ENCODE measurements at regions not wholly inside any gene's neighbourhood (a gene's known extent, or its start where the extent isn't known, plus 50 kb on each side); places are given as distances from the start of the nearest gene placed in this dataset.

DNA sequence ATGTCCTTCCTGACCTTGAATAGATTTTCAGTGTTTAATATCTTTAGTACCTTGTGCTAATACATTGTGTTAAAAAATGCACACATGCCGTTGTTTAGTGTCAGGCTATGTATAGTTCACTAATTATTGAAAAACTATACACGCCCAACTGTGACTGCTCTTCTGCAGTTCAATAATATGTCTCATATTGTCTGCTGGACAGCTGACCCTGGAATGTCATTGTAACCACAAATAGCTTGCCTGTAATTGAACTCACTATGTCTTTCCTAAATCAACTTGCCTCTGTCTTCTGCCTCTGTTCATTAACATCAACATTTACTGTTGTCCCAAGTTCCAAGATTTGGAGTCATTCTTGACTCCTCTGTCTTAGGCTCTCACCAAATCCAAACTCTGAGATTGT, 114.5 kb downstream of the TMA16 start:
- no peak for DNase-seq
- Histone ChIP-seq H3F3A (ENCODE audit: insufficient read depth, low read length) (no peaks in the 10 kb centered on the region), H3K9ac (ENCODE audit: low read length) (no peak overlapping the region), H3K4me3 (ENCODE audit: low read length) (no peak overlapping the region), H3K9me2 (replicated peaks; ENCODE audit: insufficient read depth, low read length) (no peaks in the 10 kb centered on the region), H3K79me2 (ENCODE audit: low read length) (no peaks in the 10 kb centered on the region), H3K9me3 (replicated peaks; ENCODE audit: insufficient read depth, low read length) (no peaks in the 10 kb centered on the region), H2AFZ (ENCODE audit: low read length) (no peak overlapping the region), H3K27me3 (replicated peaks; ENCODE audit: insufficient read depth, low read length) (no peaks in the 10 kb centered on the region), H3K4me1 (ENCODE audit: low read length) (no peaks in the 10 kb centered on the region), H3K4me2 (ENCODE audit: low read depth, low read length) (no peak overlapping the region), H3K27ac (ENCODE audit: low read length) (no peak overlapping the region), H4K20me1 (ENCODE audit: insufficient read depth, low read length) (no peaks in the 10 kb centered on the region), H3K36me3 (replicated peaks; ENCODE audit: insufficient read depth, low read length) (no peaks in the 10 kb centered on the region)
- no peak for TF ChIP-seq EZH2phosphoT487 (IDR thresholded peaks at IDR 0.05; ENCODE audit: low read length)
- no peak for TF ChIP-seq EZH2 (optimal IDR thresholded peaks at IDR 0.05; ENCODE audit: low read depth, low read length)
- TF ChIP-seq, protein P1, sequence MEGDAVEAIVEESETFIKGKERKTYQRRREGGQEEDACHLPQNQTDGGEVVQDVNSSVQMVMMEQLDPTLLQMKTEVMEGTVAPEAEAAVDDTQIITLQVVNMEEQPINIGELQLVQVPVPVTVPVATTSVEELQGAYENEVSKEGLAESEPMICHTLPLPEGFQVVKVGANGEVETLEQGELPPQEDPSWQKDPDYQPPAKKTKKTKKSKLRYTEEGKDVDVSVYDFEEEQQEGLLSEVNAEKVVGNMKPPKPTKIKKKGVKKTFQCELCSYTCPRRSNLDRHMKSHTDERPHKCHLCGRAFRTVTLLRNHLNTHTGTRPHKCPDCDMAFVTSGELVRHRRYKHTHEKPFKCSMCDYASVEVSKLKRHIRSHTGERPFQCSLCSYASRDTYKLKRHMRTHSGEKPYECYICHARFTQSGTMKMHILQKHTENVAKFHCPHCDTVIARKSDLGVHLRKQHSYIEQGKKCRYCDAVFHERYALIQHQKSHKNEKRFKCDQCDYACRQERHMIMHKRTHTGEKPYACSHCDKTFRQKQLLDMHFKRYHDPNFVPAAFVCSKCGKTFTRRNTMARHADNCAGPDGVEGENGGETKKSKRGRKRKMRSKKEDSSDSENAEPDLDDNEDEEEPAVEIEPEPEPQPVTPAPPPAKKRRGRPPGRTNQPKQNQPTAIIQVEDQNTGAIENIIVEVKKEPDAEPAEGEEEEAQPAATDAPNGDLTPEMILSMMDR (IDR thresholded peaks at IDR 0.05; ENCODE audit: low read length), result no peak

DNA sequence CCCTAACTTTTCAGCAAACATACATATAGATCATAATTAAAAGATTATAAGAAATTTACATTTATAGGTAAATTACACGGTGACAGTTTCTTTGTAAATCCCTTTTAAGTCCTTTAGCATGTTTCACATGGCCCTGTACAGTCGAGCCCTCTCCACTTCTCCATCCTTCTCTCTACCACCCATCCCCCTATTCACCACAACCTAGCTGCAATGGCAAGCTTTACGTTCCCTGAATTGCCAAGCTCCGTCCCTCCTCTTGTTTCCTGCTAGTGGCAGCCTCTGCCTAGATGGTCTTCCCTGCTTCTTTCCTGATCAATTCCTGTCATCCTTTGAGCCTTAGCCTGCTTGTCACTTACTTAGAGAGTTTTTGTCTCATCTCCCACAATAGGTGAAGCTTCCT, 116.2 kb downstream of the TMA16 start:
- H3K27me3 ChIP-seq (replicated peaks; ENCODE audit: insufficient read depth, low read length), result no peaks in the 10 kb centered on the region
- H3K9ac ChIP-seq (ENCODE audit: low read length), result no peak overlapping the region
- no peak overlapping the region for H3K4me2 ChIP-seq (ENCODE audit: low read depth, low read length)
- H3K4me1 ChIP-seq (ENCODE audit: low read length), result no peaks in the 10 kb centered on the region
- no peaks in the 10 kb centered on the region for H3K36me3 ChIP-seq (replicated peaks; ENCODE audit: insufficient read depth, low read length)
- no peaks in the 10 kb centered on the region for H4K20me1 ChIP-seq (ENCODE audit: insufficient read depth, low read length)
- H2AFZ ChIP-seq (ENCODE audit: low read length), result no peak overlapping the region
- H3K27ac ChIP-seq (ENCODE audit: low read length), result no peak overlapping the region
- H3K9me2 ChIP-seq (replicated peaks; ENCODE audit: insufficient read depth, low read length), result no peaks in the 10 kb centered on the region
- H3K4me3 ChIP-seq (ENCODE audit: low read length), result no peak overlapping the region
- DNase-seq, result no peak
- TF ChIP-seq, protein P1 (IDR thresholded peaks at IDR 0.05; ENCODE audit: low read length), result no peak
- TF ChIP-seq EZH2 (optimal IDR thresholded peaks at IDR 0.05; ENCODE audit: low read depth, low read length), result no peak
- TF ChIP-seq EZH2phosphoT487 (IDR thresholded peaks at IDR 0.05; ENCODE audit: low read length), result no peak
- no peaks in the 10 kb centered on the region for H3K9me3 ChIP-seq (replicated peaks; ENCODE audit: insufficient read depth, low read length)
- no peaks in the 10 kb centered on the region for H3F3A ChIP-seq (ENCODE audit: insufficient read depth, low read length)
- H3K79me2 ChIP-seq (ENCODE audit: low read length), result no peaks in the 10 kb centered on the region

DNA sequence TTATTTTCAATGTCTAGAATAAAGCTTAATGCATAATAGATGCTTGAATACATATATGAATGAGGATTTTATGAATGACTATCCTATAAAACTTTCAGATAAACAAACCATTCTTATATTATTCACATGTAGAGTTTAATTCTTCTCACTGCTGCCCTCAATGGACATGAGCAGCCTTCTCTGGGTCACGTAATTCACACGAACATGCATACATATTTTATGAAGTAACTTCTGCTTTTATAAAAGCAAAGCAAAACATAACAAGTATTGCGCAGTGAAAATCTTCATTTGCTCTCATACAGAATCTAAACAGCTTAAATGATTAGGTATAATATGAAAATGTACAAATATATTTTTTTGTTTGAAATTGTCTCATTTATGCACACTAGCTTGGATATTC, 116.7 kb downstream of the TMA16 start:
- no peak for TF ChIP-seq EZH2phosphoT487 (IDR thresholded peaks at IDR 0.05; ENCODE audit: low read length)
- no peak for TF ChIP-seq EZH2 (optimal IDR thresholded peaks at IDR 0.05; ENCODE audit: low read depth, low read length)
- TF ChIP-seq, protein P1 (IDR thresholded peaks at IDR 0.05; ENCODE audit: low read length), result no peak
- no peak for DNase-seq
- Histone ChIP-seq H3K9ac (ENCODE audit: low read length) (no peak overlapping the region), H3K4me3 (ENCODE audit: low read length) (no peak overlapping the region), H3K27ac (ENCODE audit: low read length) (no peak overlapping the region), H4K20me1 (ENCODE audit: insufficient read depth, low read length) (no peaks in the 10 kb centered on the region), H3F3A (ENCODE audit: insufficient read depth, low read length) (no peaks in the 10 kb centered on the region), H3K4me1 (ENCODE audit: low read length) (no peaks in the 10 kb centered on the region), H3K4me2 (ENCODE audit: low read depth, low read length) (no peak overlapping the region), H2AFZ (ENCODE audit: low read length) (no peak overlapping the region), H3K27me3 (replicated peaks; ENCODE audit: insufficient read depth, low read length) (no peaks in the 10 kb centered on the region), H3K9me2 (replicated peaks; ENCODE audit: insufficient read depth, low read length) (no peaks in the 10 kb centered on the region), H3K36me3 (replicated peaks; ENCODE audit: insufficient read depth, low read length) (no peaks in the 10 kb centered on the region), H3K9me3 (replicated peaks; ENCODE audit: insufficient read depth, low read length) (no peaks in the 10 kb centered on the region), H3K79me2 (ENCODE audit: low read length) (no peaks in the 10 kb centered on the region)
